ENCODE measurements at regions not wholly inside any gene's neighbourhood (a gene's known extent, or its start where the extent isn't known, plus 50 kb on each side); places are given as distances from the start of the nearest gene placed in this dataset.
A peak's percentile ranks its signal among the peaks of the same experiment; 100 is the strongest.

- DNase-seq (ENCODE audit: low spot score) = no peak
Observed at GRCh38 chr7:15916681-15917380, 230.3 kb upstream of the MEOX2 start.

- no peak for DNase-seq (ENCODE audit: low spot score)
Observed at GRCh38 chr7:15915686-15916293, 229.3 kb upstream of the MEOX2 start.

DNA sequence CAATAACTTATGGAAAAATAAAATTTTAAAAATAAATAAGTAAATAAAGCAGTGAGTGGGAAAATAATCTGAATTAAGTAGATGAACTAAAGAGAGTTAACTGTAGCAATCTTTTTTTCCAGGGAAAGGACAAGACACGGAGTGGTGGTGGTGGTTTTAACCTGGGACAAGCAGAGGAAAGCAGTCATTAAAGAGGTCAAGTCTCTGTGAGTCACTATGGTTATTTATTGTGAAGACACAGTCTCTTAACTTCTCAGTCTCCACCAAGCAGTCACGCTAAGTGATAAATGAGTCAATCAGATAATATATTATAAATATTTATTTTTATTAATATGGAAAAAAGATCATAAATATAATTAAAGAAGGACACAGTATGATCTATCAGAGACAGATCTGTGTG lies 228.1 kb upstream of the MEOX2 start:
- DNase-seq (ENCODE audit: low spot score) = no peak

- no peak for DNase-seq (ENCODE audit: low spot score)
Observed at GRCh38 chr7:15906436-15906835, 220.0 kb upstream of the MEOX2 start.

- DNase-seq (ENCODE audit: low spot score) = no peak
Observed at GRCh38 chr7:15905251-15906040, 219.0 kb upstream of the MEOX2 start.

DNA sequence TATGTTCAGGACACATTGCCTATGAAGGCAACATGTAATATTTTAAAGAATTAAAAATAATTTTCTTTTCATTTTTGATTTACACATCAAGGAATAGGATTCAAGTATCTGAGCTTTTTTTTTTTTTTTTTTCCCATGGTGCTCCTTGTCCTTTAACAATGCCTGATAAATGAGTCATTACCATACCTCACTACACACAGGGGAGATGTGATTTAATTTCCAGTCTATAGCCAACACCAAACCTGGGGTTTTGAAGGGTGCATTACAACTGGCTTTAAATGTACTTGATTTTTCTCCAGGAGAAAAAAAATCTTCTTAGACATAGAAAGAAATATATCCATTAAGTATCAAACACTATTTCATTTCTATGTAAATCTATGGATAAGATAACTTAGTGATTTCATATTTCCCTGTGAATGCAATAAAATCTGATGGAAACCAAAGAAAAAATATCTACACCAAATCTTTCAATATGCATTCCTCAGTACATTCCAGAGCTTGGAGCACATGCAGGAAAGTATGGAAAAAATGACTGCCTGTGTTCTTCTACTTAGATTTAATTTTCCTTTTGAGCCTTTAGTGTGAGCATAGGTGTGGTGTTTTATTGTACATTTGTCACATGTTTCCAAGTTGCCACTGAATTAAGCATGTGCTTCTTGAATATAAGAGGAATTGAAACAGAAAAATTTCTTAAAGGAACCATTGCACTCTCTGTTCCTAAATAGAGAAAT lies 204.8 kb upstream of the MEOX2 start:
- DNase-seq (ENCODE audit: low spot score) = peak; percentile 4

- DNase-seq (ENCODE audit: low spot score) = peak; percentile 9
Observed at GRCh38 chr7:15889507-15889906, 203.0 kb upstream of the MEOX2 start.

DNA sequence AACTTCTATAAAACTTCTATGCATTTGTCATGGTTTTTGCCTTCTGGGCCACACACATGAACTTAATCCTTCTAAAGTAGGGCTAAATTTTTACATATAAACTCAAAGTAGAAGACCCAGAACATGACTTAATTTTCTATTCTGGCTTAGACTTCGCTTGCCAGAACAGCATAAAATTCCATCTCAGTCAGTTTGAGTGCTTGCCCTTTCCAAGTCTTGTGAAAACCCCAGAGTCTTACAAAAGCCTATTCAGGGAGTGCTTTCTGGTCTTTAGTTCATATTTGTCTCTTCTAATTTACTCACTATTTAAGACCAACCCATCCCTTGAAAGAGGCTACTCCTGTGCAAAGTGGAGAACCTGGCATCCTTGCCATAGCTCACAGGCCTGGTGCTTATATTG lies 201.6 kb upstream of the MEOX2 start:
- no peak for DNase-seq (ENCODE audit: low spot score)

GRCh38 chr7:15886626-15887025 lies 200.1 kb upstream of the MEOX2 start:
- DNase-seq (ENCODE audit: low spot score) = no peak

DNA sequence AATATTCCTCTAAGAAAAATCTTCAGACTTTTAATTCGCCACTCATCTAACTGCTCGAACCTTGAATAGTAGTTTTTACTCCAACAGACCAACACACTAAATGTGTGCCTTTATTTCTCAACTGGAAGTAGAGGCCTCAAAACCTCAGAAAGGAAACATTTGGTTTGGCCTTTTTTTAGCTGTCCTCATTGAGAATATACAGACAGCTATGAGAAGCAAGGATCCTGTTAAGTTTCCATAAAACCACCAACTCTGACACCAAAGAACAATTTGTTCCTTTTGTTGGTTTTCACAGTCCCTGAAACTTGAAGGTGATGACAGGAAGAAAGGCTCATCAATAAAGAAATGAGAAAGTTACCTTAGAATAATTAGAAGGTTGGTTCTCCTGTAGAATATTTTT lies 199.2 kb upstream of the MEOX2 start:
- DNase-seq (ENCODE audit: low spot score) = no peak

DNA sequence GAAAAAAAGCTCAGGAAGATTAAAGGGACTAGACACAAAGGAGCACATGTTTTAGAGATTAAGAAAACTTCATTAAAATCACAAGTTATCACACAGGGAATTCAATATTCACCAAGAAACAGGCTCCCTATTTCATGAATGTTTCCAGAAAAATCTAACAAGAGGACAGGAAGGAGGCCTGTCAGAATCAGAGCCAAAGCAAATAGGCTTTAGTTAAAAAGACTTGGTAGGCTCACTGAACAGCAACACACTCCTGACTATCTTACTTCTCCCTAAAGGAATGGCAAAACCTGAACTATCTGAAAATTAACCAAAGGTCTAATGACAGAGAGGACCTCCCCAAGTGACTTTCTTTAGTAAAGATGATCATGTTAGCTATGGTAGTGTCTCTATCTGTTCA lies 188.3 kb upstream of the MEOX2 start:
- DNase-seq (ENCODE audit: low spot score) = no peak

DNA sequence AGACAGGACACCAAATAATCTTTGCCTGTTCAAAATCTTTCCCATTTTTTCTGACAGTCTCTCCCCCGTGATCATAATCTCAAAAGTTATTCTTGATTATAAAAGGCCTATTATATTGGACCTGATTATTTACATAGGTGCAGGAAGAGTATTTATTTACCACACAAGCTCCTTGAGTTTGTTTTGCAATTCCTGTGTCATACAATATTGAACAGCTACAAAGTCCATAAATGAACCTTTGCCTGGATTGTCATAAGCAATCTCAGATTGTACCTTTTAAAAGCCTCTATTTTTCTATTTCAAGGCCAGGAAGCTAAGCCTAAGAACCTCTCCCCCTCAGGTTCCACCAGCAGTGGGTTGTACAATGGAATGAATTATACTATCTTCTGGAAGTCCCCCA lies 183.9 kb upstream of the MEOX2 start:
- no peak for DNase-seq (ENCODE audit: low spot score)

DNA sequence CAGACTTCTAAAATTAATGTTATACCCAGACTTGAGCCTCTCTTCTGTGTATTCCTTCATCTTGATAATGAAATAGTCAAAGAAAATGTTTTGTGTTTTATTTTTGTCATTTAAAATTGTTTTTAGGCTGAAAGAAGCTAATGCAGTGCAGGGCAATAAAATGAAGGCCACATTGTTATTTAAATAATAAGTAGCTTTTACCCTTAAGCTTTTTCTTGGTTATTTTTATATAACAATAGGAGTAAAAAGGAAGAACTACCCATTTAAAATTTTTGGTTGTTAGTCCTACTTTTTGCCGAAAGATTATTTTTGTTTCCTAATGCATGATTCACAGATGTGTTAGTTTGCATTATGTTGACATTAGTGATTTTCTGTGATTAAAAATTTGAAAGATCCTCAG lies 181.0 kb upstream of the MEOX2 start:
- DNase-seq (ENCODE audit: low spot score) = no peak

GRCh38 chr7:15866753-15867152 lies 180.3 kb upstream of the MEOX2 start:
- no peak for DNase-seq (ENCODE audit: low spot score)

DNA sequence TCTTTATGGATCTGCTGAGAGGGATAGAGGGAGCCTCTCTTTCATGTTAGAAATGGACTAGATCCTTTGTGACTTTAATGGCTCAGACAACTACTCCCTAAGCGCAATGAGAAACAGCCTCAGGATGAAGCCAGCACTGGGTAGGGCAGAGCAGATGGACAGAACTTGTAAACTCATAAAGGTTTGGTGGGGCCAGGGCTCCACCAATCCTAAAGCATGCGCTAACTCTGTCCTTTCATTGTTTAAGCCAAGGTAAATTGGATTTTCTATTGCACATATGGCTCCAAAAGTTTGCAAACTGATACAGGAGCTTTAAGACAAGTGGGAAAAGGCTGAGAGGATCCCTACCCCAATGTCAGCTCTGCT lies 178.1 kb upstream of the MEOX2 start:
- no peak for DNase-seq (ENCODE audit: low spot score)

GRCh38 chr7:15863951-15864625 lies 177.6 kb upstream of the MEOX2 start:
- no peak for DNase-seq (ENCODE audit: low spot score)

GRCh38 chr7:15862781-15863165 lies 176.3 kb upstream of the MEOX2 start:
- no peak for DNase-seq (ENCODE audit: low spot score)

DNA sequence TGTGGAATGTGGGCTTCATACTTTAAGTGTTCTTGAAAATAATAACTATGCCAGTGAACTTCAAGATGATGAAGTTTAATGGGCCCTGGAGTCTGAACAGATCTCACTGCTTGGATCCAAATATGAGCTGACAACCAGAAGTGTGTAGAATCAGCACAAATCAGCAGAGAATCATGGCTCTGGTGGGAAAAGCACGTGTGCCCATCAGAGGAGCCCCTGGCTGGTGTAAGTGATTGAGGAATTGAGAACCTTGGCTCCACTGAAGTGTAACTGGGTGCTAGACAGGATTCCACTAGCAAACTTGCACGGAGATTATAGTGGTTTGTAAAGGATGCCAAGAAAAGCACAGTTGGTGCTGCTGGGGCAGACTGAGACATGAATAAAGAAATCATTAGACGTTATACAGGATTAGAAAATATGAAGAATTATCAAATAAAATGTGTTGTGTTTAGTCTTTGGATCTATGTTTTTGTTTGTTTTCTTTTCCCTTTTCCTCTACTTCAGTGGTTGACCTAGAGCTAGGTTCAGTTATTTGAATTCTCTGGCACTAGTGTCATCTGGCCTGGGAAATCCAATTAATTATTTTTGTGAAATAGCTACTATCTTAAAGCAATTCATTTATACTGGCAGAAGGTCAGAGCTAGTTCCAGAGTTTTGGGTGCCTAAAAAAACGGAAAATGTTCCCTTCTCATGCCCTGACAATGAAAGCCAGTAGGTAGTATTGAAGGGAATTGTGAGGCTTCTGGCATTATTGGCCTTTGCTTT lies 175.7 kb upstream of the MEOX2 start:
- DNase-seq (ENCODE audit: low spot score) = no peak

GRCh38 chr7:15860264-15860949 lies 173.9 kb upstream of the MEOX2 start:
- no peak for DNase-seq (ENCODE audit: low spot score)

- DNase-seq (ENCODE audit: low spot score) = no peak
Observed at GRCh38 chr7:15857026-15857425, 170.5 kb upstream of the MEOX2 start.

DNA sequence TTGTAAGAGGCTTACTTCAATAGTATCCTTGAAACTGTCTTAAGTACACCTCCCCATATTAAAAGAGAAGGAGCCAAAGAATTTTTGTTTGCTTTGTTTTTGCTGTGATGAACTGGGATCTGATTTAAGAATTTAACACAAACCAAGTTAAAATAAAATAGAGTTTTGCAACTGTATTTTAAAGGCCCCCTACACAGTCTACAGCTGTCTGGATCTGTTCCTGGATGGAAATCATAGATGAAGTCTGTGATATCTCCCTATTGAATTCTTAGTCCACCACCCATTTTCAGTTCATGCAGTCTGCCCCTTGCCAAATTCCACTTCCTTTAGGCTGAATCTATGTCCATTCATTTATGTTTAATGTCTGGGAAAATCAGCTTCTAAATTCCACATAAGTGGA lies 169.8 kb upstream of the MEOX2 start:
- DNase-seq (ENCODE audit: low spot score) = no peak

Measured in COLO829 (cell line).